Esophagus squamous epithelium (tissue), 5 donors: ENCODE measurements at regions not wholly inside any gene's neighbourhood (a gene's known extent, or its start where the extent isn't known, plus 50 kb on each side); places are given as distances from the start of the nearest gene placed in this dataset.

Experiments
- DNase-seq: peaks from one replicate; lab custom pipeline; 2025; lab: John Stamatoyannopoulos, UW
- H3K27ac ChIP-seq, 4 donors: fragments of 200-600 bp; sonication (generic); one replicate each; pipeline ENCODE4 v1.5.1; 2016 to 2019; ENCODE audit warnings: mild to moderate bottlenecking in 1 of 4
- H3K27me3 ChIP-seq, 4 donors: fragments of 200-600 bp; sonication (generic); 1 replicate in 3 of 4; 2 replicates in 1 of 4; pipeline versions ENCODE4 v1.5.1 to v1.6.0; 2017 to 2021; ENCODE audit warnings: antibody characterized with exemption in 1 of 4
- H3K36me3 ChIP-seq, 3 donors: fragments of 200-600 bp; sonication (generic); one replicate each; pipeline ENCODE4 v1.5.1; 2016 to 2019
- H3K4me1 ChIP-seq, 3 donors: fragments of 200-600 bp; sonication (generic); one replicate each; pipeline ENCODE4 v1.5.1; 2017 to 2019
- H3K4me3 ChIP-seq, 4 donors: fragments of 200-600 bp; sonication (generic); 1 replicate in 3 of 4; 2 replicates in 1 of 4; pipeline ENCODE4 v1.5.1; 2016 to 2019; ENCODE audit warnings: mild to moderate bottlenecking in 2 of 4, moderate library complexity in 1 of 4
- H3K9me3 ChIP-seq, 3 donors: fragments of 200-600 bp; sonication (generic); one replicate each; pipeline ENCODE4 v1.5.1; 2016 to 2019
- POLR2A ChIP-seq, 4 donors: fragments of 450-650 bp; IDR thresholded peaks; one replicate each; pipeline ENCODE4 v1.6.1; 2017; ENCODE audit warnings: antibody characterized with exemption in 4 of 4, mild to moderate bottlenecking in 4 of 4, moderate library complexity in 3 of 4
- WGBS, 2 donors: methylation state at CpG; one replicate each; pipeline ENCODE4 v1.1.5; 2018; 5-methylcytosine and 5-hydroxymethylcytosine counted together
- intact Hi-C: fragments of 100-400 bp; cut with DNase I; formaldehyde crosslinking; loops from one replicate; pipeline ENCODE4 v1.15.0; 2022
- TF ChIP-seq, protein P1 (sequence below), 6 experiments: fragments of 450-650 bp in 4 of 6; fragments of 200-600 bp in 2 of 6; sonication (generic) in 2 of 6; IDR thresholded peaks; one replicate each; pipeline ENCODE4 v1.5.1; 2016 to 2019; ENCODE audit warnings: antibody characterized with exemption in 6 of 6, mild to moderate bottlenecking in 4 of 6, moderate library complexity in 4 of 6
- donor health status: DM: yes; HTN: yes; CAD: no.

DNA sequence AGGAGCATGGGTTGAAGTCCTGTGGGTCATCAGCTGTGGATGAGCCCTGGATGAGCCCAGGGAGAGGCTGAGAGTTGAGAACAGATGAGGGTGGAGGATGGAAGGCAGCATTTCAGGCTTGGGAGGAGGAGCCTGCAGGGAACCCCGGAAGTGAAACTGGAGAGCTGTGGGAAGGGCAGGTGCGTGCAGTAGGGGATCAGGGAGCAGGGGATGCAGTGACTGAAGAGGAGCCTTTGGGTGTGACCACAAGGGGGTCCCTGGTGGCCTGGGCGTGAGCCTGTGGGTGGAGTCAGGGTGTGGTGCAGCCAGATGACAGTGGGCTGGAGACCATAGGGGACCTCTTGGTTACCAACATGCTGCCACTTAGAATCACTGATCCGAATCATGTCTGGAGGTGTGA, 115.5 kb downstream of the PAPOLA start:
- 67 to 68% methylated on average over 4 of the region's 4 CpGs for WGBS, 2 donors
- Histone ChIP-seq H3K27me3 (peaks cover 0 to 37% (median 0%) of the 10 kb centered on the region in 4 donors), H3K36me3 (no peaks in the 10 kb centered on the region), H3K4me3 (no peak overlapping the region), H3K9me3 (no peaks in the 10 kb centered on the region), H3K4me1 (no peaks in the 10 kb centered on the region), H3K27ac (no peak overlapping the region)
- no peak for DNase-seq
- TF ChIP-seq, protein P1, sequence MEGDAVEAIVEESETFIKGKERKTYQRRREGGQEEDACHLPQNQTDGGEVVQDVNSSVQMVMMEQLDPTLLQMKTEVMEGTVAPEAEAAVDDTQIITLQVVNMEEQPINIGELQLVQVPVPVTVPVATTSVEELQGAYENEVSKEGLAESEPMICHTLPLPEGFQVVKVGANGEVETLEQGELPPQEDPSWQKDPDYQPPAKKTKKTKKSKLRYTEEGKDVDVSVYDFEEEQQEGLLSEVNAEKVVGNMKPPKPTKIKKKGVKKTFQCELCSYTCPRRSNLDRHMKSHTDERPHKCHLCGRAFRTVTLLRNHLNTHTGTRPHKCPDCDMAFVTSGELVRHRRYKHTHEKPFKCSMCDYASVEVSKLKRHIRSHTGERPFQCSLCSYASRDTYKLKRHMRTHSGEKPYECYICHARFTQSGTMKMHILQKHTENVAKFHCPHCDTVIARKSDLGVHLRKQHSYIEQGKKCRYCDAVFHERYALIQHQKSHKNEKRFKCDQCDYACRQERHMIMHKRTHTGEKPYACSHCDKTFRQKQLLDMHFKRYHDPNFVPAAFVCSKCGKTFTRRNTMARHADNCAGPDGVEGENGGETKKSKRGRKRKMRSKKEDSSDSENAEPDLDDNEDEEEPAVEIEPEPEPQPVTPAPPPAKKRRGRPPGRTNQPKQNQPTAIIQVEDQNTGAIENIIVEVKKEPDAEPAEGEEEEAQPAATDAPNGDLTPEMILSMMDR (IDR thresholded peaks at IDR 0.05), result no peak
- no peak for TF ChIP-seq POLR2A (IDR thresholded peaks at IDR 0.05)
- intact Hi-C loops, result no loop called here

DNA sequence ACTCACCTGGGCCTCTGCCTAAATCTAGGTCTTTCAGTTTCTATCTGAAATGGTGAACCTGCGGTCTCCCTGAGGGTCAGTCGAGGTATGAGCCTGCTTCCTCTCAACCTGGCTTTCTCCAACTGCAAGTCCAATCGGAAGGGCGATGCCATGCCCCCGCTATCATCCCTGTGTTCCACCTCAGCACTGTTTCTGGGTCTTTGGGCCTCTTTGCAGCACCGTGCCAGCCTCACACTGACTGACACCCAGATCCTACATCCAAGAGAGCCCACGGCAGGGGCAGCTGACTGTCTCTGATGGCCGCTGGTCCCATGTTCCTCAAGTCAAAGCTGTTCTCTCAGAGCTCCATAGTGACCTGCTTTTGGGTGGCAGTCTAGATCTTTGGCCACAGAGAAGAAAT, 120.7 kb downstream of the PAPOLA start:
- no peak for DNase-seq
- Histone ChIP-seq H3K4me1 (peaks cover 0 to 7% (median 0%) of the 10 kb centered on the region in 3 donors), H3K27ac (no peak overlapping the region), H3K27me3 (peaks cover 0 to 52% (median 0%) of the 10 kb centered on the region in 4 donors), H3K36me3 (no peaks in the 10 kb centered on the region), H3K9me3 (no peaks in the 10 kb centered on the region), H3K4me3 (no peak overlapping the region)
- intact Hi-C loops, result no loop called here
- WGBS, 2 donors, result 83 to 85% methylated on average over 4 to 6 of the region's 8 CpGs
- TF ChIP-seq, protein P1 (IDR thresholded peaks at IDR 0.05), result no peak
- TF ChIP-seq POLR2A (IDR thresholded peaks at IDR 0.05), result no peak

DNA sequence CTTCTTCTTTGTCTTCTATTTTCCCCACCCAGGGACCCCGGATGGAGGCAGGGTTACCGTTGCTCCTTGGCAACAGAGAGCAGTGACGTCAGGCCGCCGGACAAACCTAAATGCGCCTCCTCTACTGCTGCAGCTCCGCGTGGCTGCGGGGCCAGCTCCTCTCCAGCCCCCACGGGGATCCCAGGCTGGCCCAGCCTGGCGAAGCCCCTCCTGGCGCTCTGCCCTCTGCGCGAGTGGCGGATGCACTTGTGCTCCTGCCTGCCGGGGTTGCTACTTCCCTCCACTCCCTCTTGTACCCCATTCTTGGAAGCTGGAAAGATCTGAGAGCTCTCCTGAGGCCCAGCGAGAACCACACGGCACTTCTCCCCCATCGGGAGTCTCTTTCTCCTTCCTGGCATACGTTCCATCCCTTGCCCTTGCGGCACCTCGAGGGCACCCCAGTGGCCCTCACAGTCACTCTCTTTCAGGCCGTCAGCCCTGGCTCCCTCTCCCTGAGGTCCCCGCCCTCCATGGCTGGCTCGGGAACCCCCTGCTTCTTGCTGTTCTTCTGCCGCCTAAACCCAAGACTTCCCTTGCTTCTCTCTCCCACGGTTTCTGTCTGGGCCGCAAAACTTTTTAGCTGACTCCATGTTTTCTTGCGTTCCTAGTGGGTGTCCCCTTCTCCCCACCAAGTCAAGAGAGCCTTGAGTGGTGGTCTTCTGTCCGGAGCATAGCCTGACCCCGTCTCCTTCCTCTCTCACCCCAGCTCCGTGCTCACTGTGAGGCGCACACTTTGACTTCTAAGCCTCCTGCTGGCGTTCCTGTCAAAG, 121.7 kb downstream of the PAPOLA start:
- Histone ChIP-seq H3K27me3 (peaks cover 0 to 54% (median 0%) of the 10 kb centered on the region in 4 donors), H3K36me3 (no peaks in the 10 kb centered on the region), H3K4me1 (peaks cover 0 to 7% (median 0%) of the 10 kb centered on the region in 3 donors), H3K4me3 (no peak overlapping the region), H3K9me3 (no peaks in the 10 kb centered on the region), H3K27ac (no peak overlapping the region)
- WGBS, 2 donors, result 78 to 81% methylated on average over 24 to 27 of the region's 34 CpGs
- no peak for DNase-seq
- intact Hi-C loops, result no loop called here
- TF ChIP-seq, protein P1 (IDR thresholded peaks at IDR 0.05), result no peak
- TF ChIP-seq POLR2A (IDR thresholded peaks at IDR 0.05), result no peak

DNA sequence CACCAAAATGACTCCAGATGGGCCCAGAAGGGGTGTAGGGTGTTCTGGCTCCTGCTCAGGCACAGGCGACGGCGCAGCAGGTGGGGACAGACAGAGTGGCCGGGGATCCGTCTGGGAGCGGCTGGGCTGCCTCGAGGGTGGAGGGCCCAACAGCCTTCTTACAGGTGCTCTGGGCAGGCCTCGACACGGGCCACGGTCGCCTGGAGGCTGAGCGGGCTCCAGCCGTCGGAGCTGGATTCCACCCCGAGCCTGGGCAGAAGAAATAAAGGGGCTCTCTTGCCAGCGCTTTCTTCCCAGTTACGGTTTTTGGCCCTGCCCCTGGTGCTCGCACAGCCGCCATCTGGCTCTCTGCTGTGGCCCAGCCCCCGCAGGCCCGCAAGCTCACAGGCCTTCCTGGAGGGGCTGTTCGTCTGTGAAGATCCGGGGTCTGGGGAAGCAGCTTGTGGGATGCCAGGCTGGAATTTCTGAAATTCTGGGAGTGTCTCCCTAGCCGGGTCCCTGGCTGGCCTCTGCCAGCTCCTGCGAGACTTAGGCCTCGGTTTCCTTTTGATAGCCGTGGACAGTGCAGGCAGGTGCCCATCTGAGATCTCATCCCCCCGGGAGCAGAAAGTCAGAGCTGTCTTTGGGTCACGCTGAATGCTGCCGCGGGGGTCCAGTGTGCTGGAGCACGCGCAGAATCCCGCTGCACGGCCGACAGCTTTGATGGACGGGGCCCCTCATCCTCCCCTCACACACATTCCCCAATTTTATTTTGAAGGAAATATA, 122.7 kb downstream of the PAPOLA start:
- Histone ChIP-seq H3K9me3 (no peaks in the 10 kb centered on the region), H3K27ac (no peak overlapping the region), H3K4me3 (no peak overlapping the region), H3K36me3 (no peaks in the 10 kb centered on the region), H3K27me3 (peaks cover 0 to 54% (median 0%) of the 10 kb centered on the region in 4 donors), H3K4me1 (peaks cover 0 to 7% (median 0%) of the 10 kb centered on the region in 3 donors)
- TF ChIP-seq, protein P1 (IDR thresholded peaks at IDR 0.05), result no peak
- no peak for TF ChIP-seq POLR2A (IDR thresholded peaks at IDR 0.05)
- WGBS, 2 donors, result 69 to 91% methylated on average over 3 to 5 of the region's 37 CpGs
- no peak for DNase-seq
- intact Hi-C loops, result no loop called here
